H1 (cell line): ENCODE measurements at regions not wholly inside any gene's neighbourhood (a gene's known extent, or its start where the extent isn't known, plus 50 kb on each side); places are given as distances from the start of the nearest gene placed in this dataset.

Experiments used
- CHD7 ChIP-seq: fragments of 300-600 bp; sonication (generic); IDR thresholded peaks from 2 replicates; pipeline ENCODE4 v1.7.1; 2012; ENCODE audit warnings: low read length, moderate library complexity, mild to moderate bottlenecking, inconsistent platforms; ENCODE audit not compliant: insufficient replicate concordance

- no peak for TF ChIP-seq CHD7
Observed at GRCh38 chr7:15755061-15755460, 68.6 kb upstream of the MEOX2 start (continued).
